SK-N-SH (cell line): ENCODE measurements at regions not wholly inside any gene's neighbourhood (a gene's known extent, or its start where the extent isn't known, plus 50 kb on each side); places are given as distances from the start of the nearest gene placed in this dataset.

Experiments used
- CTCF ChIP-seq: fragments of 200-600 bp; sonication (generic); IDR thresholded peaks from 2 replicates; pipeline ENCODE4 v1.6.1; 2017; ENCODE audit warnings: antibody characterized with exemption, mild to moderate bottlenecking, moderate library complexity
- ELF1 ChIP-seq: IDR thresholded peaks from 2 replicates; pipeline ENCODE4 v1.4.0; 2012
- EP300 ChIP-seq, 2 experiments: IDR thresholded peaks; 2 replicates each; pipeline versions ENCODE4 v1.4.0 to v1.6.1; 2012; ENCODE audit warnings: borderline replicate concordance in 1 of 2, low read depth in 1 of 2, low read length in 1 of 2
- EZH2phosphoT487 ChIP-seq: fragments of 200-600 bp; sonication (generic); IDR thresholded peaks from 2 replicates; pipeline ENCODE4 v1.6.1; 2017; ENCODE audit warnings: low read depth, mixed run types, mild to moderate bottlenecking, antibody characterized with exemption, moderate library complexity, borderline replicate concordance
- POLR2AphosphoS5 ChIP-seq: IDR thresholded peaks from 2 replicates; pipeline ENCODE4 v1.6.1; 2012; ENCODE audit warnings: low read depth, low read length
- TAF1 ChIP-seq: IDR thresholded peaks from 2 replicates; pipeline ENCODE4 v1.6.1; 2012; ENCODE audit warnings: low read depth, mild to moderate bottlenecking, low read length, moderate library complexity, borderline replicate concordance
- TCF12 ChIP-seq: IDR thresholded peaks from 2 replicates; pipeline ENCODE4 v1.4.0; 2012
- USF1 ChIP-seq: IDR thresholded peaks from 2 replicates; pipeline ENCODE4 v1.4.0; 2012; ENCODE audit warnings: low read depth, borderline replicate concordance
- YY1 ChIP-seq: IDR thresholded peaks from 2 replicates; pipeline ENCODE4 v1.4.0; 2012; ENCODE audit warnings: low read depth, mild to moderate bottlenecking

- no peak for TF ChIP-seq EP300 (IDR thresholded peaks at IDR 0.05; ENCODE audit: borderline replicate concordance in 1 of 2, low read depth in 1 of 2, low read length in 1 of 2)
- TF ChIP-seq CTCF: no peak
- TF ChIP-seq TCF12: no peak
- no peak for TF ChIP-seq EZH2phosphoT487
- TF ChIP-seq USF1: no peak
- TF ChIP-seq YY1: no peak
- no peak for TF ChIP-seq POLR2AphosphoS5
- no peak for TF ChIP-seq TAF1
- TF ChIP-seq ELF1: no peak
These were observed 114.1 kb upstream of the CELF2 start for GRCh38 chr10:10903620-10904019.
